ENCODE measurements at regions not wholly inside any gene's neighbourhood (a gene's known extent, or its start where the extent isn't known, plus 50 kb on each side); places are given as distances from the start of the nearest gene placed in this dataset.

- H3K4me3 ChIP-seq (ENCODE audit: low read depth, low read length): no peak overlapping the region
- TF ChIP-seq, protein P1, sequence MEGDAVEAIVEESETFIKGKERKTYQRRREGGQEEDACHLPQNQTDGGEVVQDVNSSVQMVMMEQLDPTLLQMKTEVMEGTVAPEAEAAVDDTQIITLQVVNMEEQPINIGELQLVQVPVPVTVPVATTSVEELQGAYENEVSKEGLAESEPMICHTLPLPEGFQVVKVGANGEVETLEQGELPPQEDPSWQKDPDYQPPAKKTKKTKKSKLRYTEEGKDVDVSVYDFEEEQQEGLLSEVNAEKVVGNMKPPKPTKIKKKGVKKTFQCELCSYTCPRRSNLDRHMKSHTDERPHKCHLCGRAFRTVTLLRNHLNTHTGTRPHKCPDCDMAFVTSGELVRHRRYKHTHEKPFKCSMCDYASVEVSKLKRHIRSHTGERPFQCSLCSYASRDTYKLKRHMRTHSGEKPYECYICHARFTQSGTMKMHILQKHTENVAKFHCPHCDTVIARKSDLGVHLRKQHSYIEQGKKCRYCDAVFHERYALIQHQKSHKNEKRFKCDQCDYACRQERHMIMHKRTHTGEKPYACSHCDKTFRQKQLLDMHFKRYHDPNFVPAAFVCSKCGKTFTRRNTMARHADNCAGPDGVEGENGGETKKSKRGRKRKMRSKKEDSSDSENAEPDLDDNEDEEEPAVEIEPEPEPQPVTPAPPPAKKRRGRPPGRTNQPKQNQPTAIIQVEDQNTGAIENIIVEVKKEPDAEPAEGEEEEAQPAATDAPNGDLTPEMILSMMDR (IDR thresholded peaks at IDR 0.05; ENCODE audit: low read depth, low read length): no peak
These were observed 533.6 kb downstream of the PTPRC start for GRCh38 chr1:199172171-199173124.

DNA sequence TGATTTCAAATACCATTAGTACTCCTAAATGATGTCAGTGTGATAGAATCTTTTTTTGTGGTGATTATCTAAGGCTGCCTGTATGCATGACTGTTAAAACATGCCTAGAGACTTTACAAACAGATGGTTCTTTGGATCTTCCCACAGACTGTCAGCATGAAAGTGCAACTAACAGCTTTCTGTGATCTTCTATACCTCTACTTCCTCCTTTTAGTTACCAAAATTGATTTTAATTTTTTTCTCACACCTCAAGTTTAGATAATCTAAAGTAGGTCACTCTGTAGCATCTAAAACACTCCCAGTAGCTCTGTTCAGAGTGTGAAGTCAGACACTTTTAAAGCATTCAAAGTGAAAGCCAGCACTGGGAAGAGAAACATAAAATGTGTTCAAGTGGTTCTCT is 534.5 kb downstream of the PTPRC start:
- no peak overlapping the region for H3K4me3 ChIP-seq (ENCODE audit: low read depth, low read length)

GRCh38 chr1:199174336-199174735 is 535.5 kb downstream of the PTPRC start:
- TF ChIP-seq, protein P1 (IDR thresholded peaks at IDR 0.05; ENCODE audit: low read depth, low read length): no peak
- H3K4me3 ChIP-seq (ENCODE audit: low read depth, low read length): no peak overlapping the region

More for the DNA sequence above, 534.5 kb downstream of the PTPRC start:
- TF ChIP-seq, protein P1 (IDR thresholded peaks at IDR 0.05; ENCODE audit: low read depth, low read length): no peak

GRCh38 chr1:199176713-199177112 is 537.9 kb downstream of the PTPRC start:
- H3K4me3 ChIP-seq (ENCODE audit: low read depth, low read length): no peak overlapping the region
- TF ChIP-seq, protein P1 (IDR thresholded peaks at IDR 0.05; ENCODE audit: low read depth, low read length): no peak

GRCh38 chr1:199177241-199177640 is 538.4 kb downstream of the PTPRC start:
- H3K4me3 ChIP-seq (ENCODE audit: low read depth, low read length): no peak overlapping the region
- TF ChIP-seq, protein P1 (IDR thresholded peaks at IDR 0.05; ENCODE audit: low read depth, low read length): no peak

DNA sequence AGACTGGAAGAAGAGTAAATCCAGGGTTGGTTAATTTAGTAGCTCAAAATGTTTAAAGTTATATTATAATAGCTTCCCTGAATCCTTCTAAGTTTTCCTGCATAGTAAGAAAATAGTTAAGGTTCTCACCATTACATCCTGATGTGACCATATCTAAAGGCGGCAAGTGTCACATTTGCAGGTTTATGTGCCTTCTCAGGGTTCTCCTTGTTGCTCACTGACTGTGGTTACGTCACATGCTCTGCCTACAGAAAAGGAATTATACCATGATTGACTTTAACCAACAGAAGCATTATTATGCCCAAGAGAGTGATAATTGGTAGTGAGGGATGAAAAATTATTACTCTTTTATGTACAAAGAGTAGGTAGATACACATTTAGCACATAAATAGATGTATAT is 539.8 kb downstream of the PTPRC start:
- TF ChIP-seq, protein P1 (IDR thresholded peaks at IDR 0.05; ENCODE audit: low read depth, low read length): no peak
- H3K4me3 ChIP-seq (ENCODE audit: low read depth, low read length): no peak overlapping the region

GRCh38 chr1:199182186-199182843 is 543.5 kb downstream of the PTPRC start:
- no peak overlapping the region for H3K4me3 ChIP-seq (ENCODE audit: low read depth, low read length)
- TF ChIP-seq, protein P1 (IDR thresholded peaks at IDR 0.05; ENCODE audit: low read depth, low read length): no peak
